Osteoblast (primary cell): ENCODE measurements at regions not wholly inside any gene's neighbourhood (a gene's known extent, or its start where the extent isn't known, plus 50 kb on each side); places are given as distances from the start of the nearest gene placed in this dataset.

Experiments used
- DNase-seq: peaks from one replicate; pipeline ENCODE4 v3.0.0; 2011; ENCODE audit warnings: low spot score, mixed read lengths; ENCODE audit not compliant: insufficient read length; ENCODE audit errors: missing footprints
- H2AFZ ChIP-seq: 2 replicates; pipeline ENCODE4 v1.6.0; 2011; ENCODE audit warnings: mild to moderate bottlenecking, low read length
- H3K27ac ChIP-seq: 2 replicates; pipeline ENCODE4 v1.5.1; 2011; ENCODE audit warnings: mild to moderate bottlenecking, low read depth, low read length, moderate library complexity
- H3K27me3 ChIP-seq: 2 replicates; pipeline ENCODE4 v1.6.0; 2012; ENCODE audit warnings: mild to moderate bottlenecking, control low read depth, inconsistent platforms, low read length, moderate library complexity; ENCODE audit not compliant: insufficient read depth
- H3K36me3 ChIP-seq: 2 replicates; pipeline ENCODE4 v1.5.1; 2011; ENCODE audit warnings: mild to moderate bottlenecking, low read length, control low read depth, moderate library complexity; ENCODE audit not compliant: insufficient read depth
- H3K4me1 ChIP-seq: 2 replicates; pipeline ENCODE4 v1.5.1; 2011; ENCODE audit warnings: mild to moderate bottlenecking, low read length, control low read depth, moderate library complexity; ENCODE audit not compliant: insufficient read depth
- H3K4me2 ChIP-seq: 2 replicates; pipeline ENCODE4 v1.6.0; 2011; ENCODE audit warnings: mild to moderate bottlenecking, low read length; ENCODE audit not compliant: insufficient read depth
- H3K4me3 ChIP-seq: fragments of 200-600 bp; sonication (generic); 3 replicates; pipeline ENCODE4 v1.5.1; 2012; ENCODE audit warnings: mild to moderate bottlenecking, low read length, inconsistent platforms; ENCODE audit not compliant: insufficient read depth
- H3K79me2 ChIP-seq: 2 replicates; pipeline ENCODE4 v1.6.0; 2012; ENCODE audit warnings: mild to moderate bottlenecking, low read length, control low read depth, inconsistent platforms; ENCODE audit not compliant: insufficient read depth
- H3K9me3 ChIP-seq: 2 replicates; pipeline ENCODE4 v1.5.1; 2011; ENCODE audit warnings: low read depth, low read length, control low read depth
- H4K20me1 ChIP-seq: 2 replicates; pipeline ENCODE4 v1.6.0; 2012; ENCODE audit warnings: mild to moderate bottlenecking, low read length, control low read depth; ENCODE audit not compliant: insufficient read depth
- TF ChIP-seq, protein P1 (sequence below): IDR thresholded peaks from 2 replicates; pipeline ENCODE4 v1.5.1; 2011; ENCODE audit warnings: mild to moderate bottlenecking, low read depth, low read length, moderate library complexity; ENCODE audit errors: extremely low read depth

DNA sequence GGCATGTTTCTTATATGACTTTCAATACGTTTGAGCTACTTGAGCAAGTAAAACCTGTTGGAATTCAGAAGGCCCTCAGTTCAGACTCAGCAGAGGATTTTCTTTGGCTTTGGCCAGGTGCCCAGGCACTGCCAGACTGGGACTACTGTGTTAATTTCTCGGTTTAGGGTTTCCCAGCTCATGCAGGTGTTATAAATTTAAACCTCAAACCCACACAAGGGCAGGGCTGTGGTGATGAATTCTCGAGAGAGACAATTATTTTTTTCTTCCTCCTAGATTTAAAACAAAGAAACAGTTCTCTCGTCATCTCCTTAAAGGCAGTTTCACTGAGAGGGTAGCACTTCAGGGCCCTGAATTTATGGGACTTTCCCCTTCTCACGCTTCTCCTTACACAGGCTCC, 406.0 kb upstream of the PIK3R1 start:
- Histone ChIP-seq H2AFZ (no peak overlapping the region), H3K4me1 (peaks cover 14% of the 10 kb centered on the region), H3K9me3 (no peaks in the 10 kb centered on the region), H3K27me3 (no peaks in the 10 kb centered on the region), H3K36me3 (no peaks in the 10 kb centered on the region), H3K4me2 (no peak overlapping the region), H3K27ac (no peak overlapping the region), H4K20me1 (no peaks in the 10 kb centered on the region), H3K4me3 (no peak overlapping the region), H3K79me2 (no peaks in the 10 kb centered on the region)
- TF ChIP-seq, protein P1, sequence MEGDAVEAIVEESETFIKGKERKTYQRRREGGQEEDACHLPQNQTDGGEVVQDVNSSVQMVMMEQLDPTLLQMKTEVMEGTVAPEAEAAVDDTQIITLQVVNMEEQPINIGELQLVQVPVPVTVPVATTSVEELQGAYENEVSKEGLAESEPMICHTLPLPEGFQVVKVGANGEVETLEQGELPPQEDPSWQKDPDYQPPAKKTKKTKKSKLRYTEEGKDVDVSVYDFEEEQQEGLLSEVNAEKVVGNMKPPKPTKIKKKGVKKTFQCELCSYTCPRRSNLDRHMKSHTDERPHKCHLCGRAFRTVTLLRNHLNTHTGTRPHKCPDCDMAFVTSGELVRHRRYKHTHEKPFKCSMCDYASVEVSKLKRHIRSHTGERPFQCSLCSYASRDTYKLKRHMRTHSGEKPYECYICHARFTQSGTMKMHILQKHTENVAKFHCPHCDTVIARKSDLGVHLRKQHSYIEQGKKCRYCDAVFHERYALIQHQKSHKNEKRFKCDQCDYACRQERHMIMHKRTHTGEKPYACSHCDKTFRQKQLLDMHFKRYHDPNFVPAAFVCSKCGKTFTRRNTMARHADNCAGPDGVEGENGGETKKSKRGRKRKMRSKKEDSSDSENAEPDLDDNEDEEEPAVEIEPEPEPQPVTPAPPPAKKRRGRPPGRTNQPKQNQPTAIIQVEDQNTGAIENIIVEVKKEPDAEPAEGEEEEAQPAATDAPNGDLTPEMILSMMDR, result no peak
- DNase-seq, result no peak

- H3K4me1 ChIP-seq, result peaks cover 14% of the 10 kb centered on the region
- no peaks in the 10 kb centered on the region for H3K9me3 ChIP-seq
- H3K27me3 ChIP-seq, result no peaks in the 10 kb centered on the region
- no peaks in the 10 kb centered on the region for H3K36me3 ChIP-seq
- no peak overlapping the region for H3K4me3 ChIP-seq
- no peaks in the 10 kb centered on the region for H3K79me2 ChIP-seq
- DNase-seq, result peak; percentile 73
- H3K27ac ChIP-seq, result peak overlapping the region; percentile 9
- no peak overlapping the region for H2AFZ ChIP-seq
- TF ChIP-seq, protein P1, result no peak
- H4K20me1 ChIP-seq, result no peaks in the 10 kb centered on the region
- H3K4me2 ChIP-seq, result peak overlapping the region; percentile 9
Observed at GRCh38 chr5:67808340-67808739, 407.2 kb upstream of the PIK3R1 start.

- no peak overlapping the region for H3K4me3 ChIP-seq
- H3K27ac ChIP-seq, result no peak overlapping the region
- H3K27me3 ChIP-seq, result no peaks in the 10 kb centered on the region
- no peak for DNase-seq
- no peak overlapping the region for H2AFZ ChIP-seq
- no peaks in the 10 kb centered on the region for H3K9me3 ChIP-seq
- no peaks in the 10 kb centered on the region for H4K20me1 ChIP-seq
- H3K36me3 ChIP-seq, result no peaks in the 10 kb centered on the region
- H3K4me2 ChIP-seq, result no peak overlapping the region
- no peaks in the 10 kb centered on the region for H3K79me2 ChIP-seq
- H3K4me1 ChIP-seq, result peaks cover 14% of the 10 kb centered on the region
- TF ChIP-seq, protein P1, result no peak
Observed at GRCh38 chr5:67807439-67807888, 408.1 kb upstream of the PIK3R1 start.

DNA sequence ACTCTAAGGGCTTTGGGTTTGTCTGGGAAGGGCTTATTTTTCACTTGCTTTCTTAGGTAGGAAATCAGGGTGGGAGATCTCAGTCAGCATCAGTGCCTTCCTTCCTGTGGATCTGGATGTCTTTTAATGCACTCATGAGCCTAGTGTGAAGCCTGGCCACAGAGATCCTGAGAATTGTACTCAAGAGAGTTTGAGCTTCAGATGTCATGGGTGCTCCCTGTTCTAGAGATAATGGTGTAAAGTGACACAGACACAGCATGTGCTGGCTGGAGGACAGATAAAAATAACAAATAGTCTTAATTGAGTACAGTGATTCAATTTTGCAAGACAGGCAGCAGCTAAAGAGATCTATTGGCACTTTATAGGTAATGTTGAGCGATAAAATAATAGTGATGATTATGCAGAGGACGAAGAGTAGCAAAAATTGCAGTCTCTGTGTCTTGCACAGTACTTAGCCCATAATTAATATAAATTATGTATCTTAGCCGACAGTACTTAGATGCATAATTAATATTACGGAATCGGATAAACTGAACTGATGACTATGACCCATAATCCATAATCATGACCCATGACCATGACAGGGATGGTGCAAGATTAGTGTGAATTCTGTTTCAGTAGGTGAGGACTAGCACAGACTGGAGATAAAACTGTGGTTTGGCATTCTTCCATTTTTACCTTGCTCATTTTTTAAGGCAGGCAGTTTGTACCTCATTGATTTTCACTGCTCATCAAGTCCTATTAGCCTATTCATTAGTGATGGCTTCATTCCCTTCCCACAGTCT, 408.7 kb upstream of the PIK3R1 start:
- no peaks in the 10 kb centered on the region for H3K9me3 ChIP-seq
- no peaks in the 10 kb centered on the region for H3K36me3 ChIP-seq
- H2AFZ ChIP-seq, result no peak overlapping the region
- TF ChIP-seq, protein P1, result no peak
- no peak for DNase-seq
- H4K20me1 ChIP-seq, result no peaks in the 10 kb centered on the region
- peaks cover 14% of the 10 kb centered on the region for H3K4me1 ChIP-seq
- no peak overlapping the region for H3K4me3 ChIP-seq
- H3K4me2 ChIP-seq, result no peak overlapping the region
- H3K27ac ChIP-seq, result no peak overlapping the region
- H3K27me3 ChIP-seq, result no peaks in the 10 kb centered on the region
- no peaks in the 10 kb centered on the region for H3K79me2 ChIP-seq
